ENCODE measurements at regions not wholly inside any gene's neighbourhood (a gene's known extent, or its start where the extent isn't known, plus 50 kb on each side); places are given as distances from the start of the nearest gene placed in this dataset.

DNA sequence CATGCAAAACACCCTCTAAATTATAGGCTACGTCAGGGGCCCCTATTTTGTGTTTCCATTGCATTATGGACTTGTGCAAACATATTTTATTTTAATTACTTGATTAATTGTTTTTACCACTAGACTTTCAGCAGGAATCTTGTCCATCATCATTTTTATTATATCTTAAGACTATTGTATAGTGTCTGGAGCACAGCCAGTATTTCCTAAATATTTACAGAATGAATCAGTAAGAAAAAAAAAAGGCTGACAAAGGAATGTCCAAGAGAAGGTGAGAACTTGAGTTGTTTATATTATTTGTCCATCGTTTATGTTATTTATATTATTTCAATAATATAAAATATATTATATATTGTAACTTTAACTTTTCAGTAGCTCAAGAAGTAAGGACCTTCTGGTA is 664.7 kb downstream of the SLC6A15 start:
- H3K27ac ChIP-seq, result no peak overlapping the region
- no peak for TF ChIP-seq ZFX (IDR thresholded peaks at IDR 0.05)
- no peak for TF ChIP-seq CTCF (conservative IDR thresholded peaks at IDR 0.05)

- no peak overlapping the region for H3K27ac ChIP-seq
- TF ChIP-seq CTCF (conservative IDR thresholded peaks at IDR 0.05) (no peak), ZFX (IDR thresholded peaks at IDR 0.05) (no peak)
Observed at GRCh38 chr12:84243686-84244085, 668.9 kb downstream of the SLC6A15 start.

DNA sequence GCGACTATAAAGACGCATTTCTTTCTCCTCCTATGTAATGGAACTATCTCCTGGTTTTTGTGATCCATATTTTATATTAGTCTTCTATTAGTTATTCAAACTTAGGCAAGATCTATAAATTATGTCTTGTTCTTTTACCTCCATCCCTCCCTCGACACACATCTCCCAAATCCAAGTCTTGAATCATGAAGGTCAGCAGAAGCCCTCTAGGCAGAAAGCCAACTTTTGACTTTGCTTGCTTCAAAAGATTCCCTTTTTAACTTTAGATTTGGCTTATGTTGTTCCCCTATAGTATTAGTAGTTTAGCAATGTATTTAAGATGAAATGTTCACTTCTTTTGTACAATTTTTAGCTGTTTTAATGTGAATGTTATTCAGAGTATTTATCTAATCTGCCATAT is 689.8 kb downstream of the SLC6A15 start:
- no peak overlapping the region for H3K27ac ChIP-seq
- TF ChIP-seq ZFX (IDR thresholded peaks at IDR 0.05), result no peak
- TF ChIP-seq CTCF (conservative IDR thresholded peaks at IDR 0.05), result no peak

- TF ChIP-seq ZFX (IDR thresholded peaks at IDR 0.05), result no peak
- no peak for TF ChIP-seq CTCF (conservative IDR thresholded peaks at IDR 0.05)
- no peak overlapping the region for H3K27ac ChIP-seq
Observed at GRCh38 chr12:84218406-84218805, 694.2 kb downstream of the SLC6A15 start.

- no peak for TF ChIP-seq CTCF (conservative IDR thresholded peaks at IDR 0.05)
- TF ChIP-seq ZFX (IDR thresholded peaks at IDR 0.05), result no peak
- H3K27ac ChIP-seq, result no peak overlapping the region
Observed at GRCh38 chr12:84201976-84202375, 710.6 kb downstream of the SLC6A15 start.

GRCh38 chr12:84198294-84198946 is 714.2 kb downstream of the SLC6A15 start:
- no peak for TF ChIP-seq CTCF (conservative IDR thresholded peaks at IDR 0.05)
- TF ChIP-seq ZFX (IDR thresholded peaks at IDR 0.05), result no peak
- H3K27ac ChIP-seq, result no peak overlapping the region

- TF ChIP-seq ZFX (IDR thresholded peaks at IDR 0.05) (no peak), CTCF (conservative IDR thresholded peaks at IDR 0.05) (no peak)
- no peak overlapping the region for H3K27ac ChIP-seq
Observed at GRCh38 chr12:84191779-84192178, 720.8 kb downstream of the SLC6A15 start.
